ENCODE measurements at regions not wholly inside any gene's neighbourhood (a gene's known extent, or its start where the extent isn't known, plus 50 kb on each side); places are given as distances from the start of the nearest gene placed in this dataset.

DNA sequence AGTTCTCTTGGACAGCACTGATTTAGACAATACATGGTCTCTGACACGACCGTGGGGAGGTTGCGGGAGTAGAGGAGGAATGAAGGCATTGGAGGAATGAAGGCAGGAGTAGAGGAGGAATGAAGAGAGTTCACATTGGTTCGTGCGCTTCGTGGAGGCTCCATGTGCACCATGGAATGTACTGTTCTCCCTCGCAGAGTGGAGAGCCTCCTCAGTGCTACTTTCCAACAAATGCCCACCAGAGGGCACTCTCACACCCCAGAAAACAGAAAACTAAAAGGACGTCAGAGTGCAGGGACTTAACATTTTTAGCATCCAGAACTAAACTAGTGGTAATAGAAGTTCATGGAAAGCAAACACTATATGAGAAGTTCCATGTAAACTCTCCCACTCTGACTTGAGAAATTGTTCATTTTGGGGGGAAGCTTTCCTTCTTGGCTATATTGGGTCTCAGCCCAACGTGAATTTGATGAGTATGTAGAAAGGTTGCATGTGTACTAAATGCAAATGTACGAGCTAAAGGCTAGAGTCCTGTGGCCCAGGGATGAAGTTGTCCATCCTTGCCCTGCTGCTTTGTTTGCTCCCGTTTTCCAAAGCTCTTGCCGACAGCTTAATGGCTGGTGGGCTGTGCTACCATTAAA lies 211.6 kb downstream of the LMX1A start:
- peak; percentile 92 for TF ChIP-seq CTCF (IDR thresholded peaks at IDR 0.05; ENCODE audit: low read depth, low read length)
- TF ChIP-seq EZH2phosphoT487 (IDR thresholded peaks at IDR 0.05; ENCODE audit: low read depth), result no peak

Data from OCI-LY3 (cell line).